ENCODE measurements at regions not wholly inside any gene's neighbourhood (a gene's known extent, or its start where the extent isn't known, plus 50 kb on each side); places are given as distances from the start of the nearest gene placed in this dataset.
"Not testable (repeated sequence)": the region's sequence is repeated elsewhere in the genome, so short reads cannot be mapped to it uniquely, and the experiment has no call there.

DNA sequence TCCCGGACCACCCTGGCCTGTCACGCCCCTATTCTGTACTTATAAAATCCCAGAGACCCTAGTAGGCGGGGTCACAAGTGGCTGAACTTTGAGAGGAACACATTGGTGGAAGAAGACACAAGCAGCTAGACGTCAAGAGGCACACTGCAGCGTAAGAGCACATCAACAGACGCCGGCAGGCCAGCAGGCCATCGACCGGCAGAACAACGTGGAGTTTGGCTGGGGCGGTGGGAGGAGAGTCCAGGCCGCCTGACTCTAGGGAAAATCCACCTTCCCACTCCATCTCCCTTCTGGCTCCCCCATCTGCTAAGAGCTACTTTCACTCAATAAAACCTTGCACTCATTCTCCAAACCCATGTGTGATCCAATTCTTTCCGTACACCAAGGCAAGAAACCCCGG lies 601.8 kb upstream of the CDH2 start:
- DNase-seq (ENCODE audit: low spot score): no peak

DNA sequence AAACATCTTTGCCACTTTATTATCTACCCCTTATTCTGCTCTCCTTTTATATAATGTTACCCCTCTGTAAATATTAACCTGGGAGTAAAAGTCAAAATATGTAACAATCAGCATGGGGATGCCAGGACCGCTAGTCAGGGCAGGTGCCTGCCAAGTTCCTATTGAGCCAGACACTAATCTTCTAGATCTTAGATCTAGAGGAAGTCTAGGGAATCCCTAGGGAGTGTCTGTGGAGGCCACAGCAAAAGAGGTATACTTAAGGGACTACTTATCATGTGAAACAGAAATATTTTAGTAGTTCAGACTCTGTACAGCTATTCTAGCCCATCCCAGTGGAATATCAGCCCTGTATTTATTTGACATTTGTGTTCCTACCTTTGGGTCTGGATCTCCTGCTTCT lies 600.8 kb upstream of the CDH2 start:
- no peak for DNase-seq (ENCODE audit: low spot score)

DNA sequence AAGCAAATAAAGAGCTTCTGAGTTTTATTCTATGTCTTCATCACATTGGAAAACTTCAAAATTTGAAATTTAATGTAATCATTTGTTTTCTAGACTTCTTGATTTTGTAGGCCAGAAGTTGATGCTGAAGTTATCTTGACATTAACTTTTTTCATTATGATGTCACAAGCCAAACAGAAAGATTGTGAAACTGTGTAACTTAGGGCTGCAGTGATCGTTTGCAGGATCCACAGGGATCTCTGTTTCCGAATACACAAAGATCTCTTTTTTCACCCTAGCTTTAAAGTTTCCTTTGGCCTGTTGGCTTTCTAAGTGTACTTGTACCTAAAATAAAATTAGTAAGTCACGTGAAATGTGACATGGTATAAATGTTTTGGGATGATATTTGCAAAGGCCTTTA lies 594.9 kb upstream of the CDH2 start:
- DNase-seq (ENCODE audit: low spot score): no peak

DNA sequence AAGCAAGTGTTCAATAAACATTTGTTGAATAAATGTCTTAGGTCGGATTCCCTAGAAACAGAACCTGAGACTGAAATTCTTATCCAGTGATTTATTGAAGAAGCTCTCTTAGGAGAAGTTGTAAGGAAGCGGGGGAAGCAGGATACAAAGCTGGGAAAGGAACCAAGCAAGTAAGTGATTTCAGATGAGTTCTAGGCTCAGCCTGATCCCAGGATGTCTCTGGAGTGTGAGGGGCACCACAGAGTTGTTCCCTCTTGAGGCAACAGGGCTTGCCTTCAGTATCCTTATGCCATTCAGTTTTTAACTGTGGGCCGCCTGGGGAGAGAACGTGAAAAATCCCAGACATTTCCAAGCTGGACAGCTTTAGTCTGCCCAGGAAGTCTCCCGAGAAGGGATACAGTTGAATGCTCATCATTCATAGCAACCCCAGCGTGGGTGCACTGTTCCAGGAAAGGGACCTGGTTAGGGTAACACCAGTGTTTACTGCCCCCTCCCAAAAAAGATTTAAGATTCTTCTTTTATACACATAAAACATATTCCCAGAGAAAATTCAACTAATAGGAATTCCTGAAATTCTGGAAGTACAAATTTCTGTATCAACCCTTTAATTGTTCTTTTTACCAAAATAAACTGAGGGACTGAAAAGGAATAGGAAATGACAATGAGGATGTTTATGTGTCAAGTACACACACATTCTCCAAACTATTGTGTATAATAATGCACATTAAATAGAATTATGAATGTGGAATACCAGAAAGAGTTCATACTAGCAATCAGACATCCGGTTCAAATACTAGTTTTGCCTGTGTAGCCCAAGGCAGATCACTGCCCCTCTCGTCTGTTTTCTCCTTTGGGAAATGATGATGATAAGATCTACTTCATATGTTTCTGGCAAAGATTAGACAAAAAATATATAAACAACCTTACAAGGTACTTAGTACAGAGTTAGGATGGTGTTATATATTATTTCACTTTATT lies 592.1 kb upstream of the CDH2 start:
- no peak for DNase-seq (ENCODE audit: low spot score)

DNA sequence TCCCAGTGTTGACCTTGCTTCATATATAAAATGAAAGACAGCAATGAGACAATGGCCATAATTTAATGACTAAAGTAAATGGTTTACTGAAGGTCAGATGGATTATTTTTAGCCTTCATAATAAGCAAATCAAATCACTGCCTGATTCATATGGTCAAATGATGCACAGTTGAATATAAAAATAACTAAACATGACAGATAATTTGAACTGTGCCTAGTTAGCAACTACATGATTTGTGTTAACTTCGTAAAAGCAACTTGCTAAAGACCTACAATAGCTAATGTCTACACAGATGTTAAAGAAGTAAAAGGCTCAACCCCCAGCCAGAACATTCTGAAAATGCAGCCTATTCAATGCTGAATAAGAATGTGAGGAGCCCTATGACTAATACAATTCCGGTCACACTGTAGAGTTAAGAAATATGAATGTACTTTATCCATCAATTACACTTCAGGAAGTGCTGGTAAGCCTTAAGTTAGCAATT lies 590.8 kb upstream of the CDH2 start:
- no peak for DNase-seq (ENCODE audit: low spot score)

DNA sequence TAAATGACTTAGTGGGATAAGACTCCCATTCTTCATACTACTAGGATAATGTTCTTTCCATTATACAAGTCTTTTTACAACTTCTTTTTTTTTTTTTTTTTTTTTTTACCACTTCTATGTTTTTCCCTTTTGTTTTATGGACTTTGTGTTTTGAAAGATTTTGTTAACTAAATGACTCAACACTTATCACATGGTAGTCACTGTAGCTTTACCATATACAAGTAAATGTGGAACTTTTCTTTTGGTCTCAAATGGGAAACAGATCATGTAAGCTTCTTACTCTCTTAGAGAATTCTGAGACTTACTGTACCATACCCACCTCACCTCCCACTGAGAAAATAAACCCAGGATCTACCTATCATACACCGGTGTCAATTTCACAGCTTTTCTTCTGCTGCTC lies 590.3 kb upstream of the CDH2 start:
- DNase-seq (ENCODE audit: low spot score): no peak

DNA sequence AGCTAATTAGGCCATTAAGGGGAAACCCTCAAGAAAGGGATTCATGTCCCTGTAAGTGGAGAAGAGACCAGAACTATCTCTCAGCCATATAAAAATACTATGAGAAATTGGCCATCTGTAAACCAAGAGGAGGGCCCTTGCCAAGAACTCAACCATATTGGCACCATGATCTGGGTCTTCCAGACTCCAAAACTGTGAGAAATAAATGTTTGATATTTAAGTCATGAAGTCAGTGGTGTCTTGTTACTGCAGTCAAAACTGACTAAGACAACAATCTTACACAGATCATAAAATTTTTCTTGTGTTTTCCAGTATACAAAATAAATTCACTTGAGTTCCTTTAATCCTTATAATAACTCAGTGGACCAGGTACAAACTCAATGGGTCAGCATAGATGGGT lies 589.8 kb upstream of the CDH2 start:
- no peak for DNase-seq (ENCODE audit: low spot score)

DNA sequence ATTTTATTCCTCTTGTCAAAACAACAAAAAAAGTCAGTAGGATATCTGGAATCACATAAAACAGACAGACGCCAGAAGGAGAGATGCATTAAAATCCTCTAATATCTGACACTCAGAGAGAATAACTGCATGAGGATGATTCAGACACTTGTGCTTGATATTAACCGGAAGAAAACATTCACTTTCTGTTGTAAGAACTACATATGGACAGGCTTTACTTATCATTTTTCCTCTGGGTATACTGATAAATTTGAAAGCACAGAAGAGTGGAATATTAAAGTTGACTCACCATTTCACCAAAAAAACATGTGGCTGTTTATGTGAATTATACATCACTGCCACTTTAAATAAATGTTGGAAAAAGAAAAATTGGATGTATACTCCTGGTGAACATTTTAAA lies 589.1 kb upstream of the CDH2 start:
- DNase-seq (ENCODE audit: low spot score): no peak

DNA sequence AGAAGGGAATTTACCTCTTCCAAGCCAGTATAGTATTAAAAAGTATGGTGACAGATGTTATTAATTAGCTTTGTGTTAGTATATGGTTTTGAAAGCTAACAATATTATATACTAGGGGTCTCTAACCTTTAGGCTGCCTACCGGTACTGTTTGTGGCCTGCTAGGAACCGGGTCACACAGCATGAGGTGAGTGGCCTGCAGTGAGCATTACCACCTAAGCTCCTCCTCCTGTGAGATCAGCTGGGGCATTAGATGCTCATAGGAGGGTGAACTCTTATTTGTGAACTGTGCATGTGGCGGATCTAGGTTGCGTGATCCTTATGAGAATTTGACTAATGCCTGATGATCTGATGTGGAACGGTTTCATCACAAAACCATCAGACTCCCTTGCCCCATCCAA lies 583.4 kb upstream of the CDH2 start:
- DNase-seq (ENCODE audit: low spot score): no peak

DNA sequence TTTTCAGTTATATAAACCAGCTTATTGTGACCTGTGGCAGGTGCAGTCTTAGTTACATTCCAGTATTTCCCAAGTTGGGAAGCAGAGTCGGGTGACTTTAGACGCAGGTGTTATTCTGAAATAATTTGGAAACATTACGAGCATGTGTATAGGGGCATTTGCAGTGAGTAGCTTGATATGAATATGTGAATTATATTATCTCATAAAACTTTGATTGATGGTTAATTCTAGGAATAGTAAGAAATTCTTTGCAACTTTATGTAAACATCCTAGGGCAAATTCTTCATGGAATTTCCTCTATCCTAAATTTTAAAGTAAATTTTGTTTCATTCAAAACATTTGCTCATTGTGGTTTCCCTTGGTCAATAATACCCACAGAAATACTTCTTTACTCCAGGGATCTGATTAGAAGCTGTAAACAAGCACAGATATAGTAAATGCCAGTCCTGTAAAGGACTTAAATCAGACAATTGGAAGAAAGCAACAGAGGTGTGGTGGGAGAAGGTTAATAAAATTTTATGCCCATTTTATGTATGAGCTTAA lies 580.6 kb upstream of the CDH2 start:
- no peak for DNase-seq (ENCODE audit: low spot score)

DNA sequence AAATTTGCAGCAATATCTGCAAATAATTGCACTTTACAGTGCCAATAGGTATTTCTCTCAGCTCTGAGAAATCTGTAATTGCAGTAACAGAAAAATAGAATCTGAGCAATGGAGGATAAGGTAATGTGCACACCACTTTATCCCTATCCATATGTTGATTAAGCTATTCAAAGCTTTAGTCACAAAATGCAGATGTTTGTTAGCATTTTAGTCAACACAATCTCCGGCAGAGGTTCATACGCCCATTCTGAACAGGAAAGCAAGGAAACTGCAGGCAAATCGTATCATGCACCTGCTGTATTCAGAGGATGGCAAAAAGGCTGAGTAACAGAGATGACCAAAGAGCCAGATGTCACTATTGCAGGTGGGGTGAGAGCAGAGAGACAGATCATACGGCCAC lies 566.2 kb upstream of the CDH2 start:
- no peak for DNase-seq (ENCODE audit: low spot score)

DNA sequence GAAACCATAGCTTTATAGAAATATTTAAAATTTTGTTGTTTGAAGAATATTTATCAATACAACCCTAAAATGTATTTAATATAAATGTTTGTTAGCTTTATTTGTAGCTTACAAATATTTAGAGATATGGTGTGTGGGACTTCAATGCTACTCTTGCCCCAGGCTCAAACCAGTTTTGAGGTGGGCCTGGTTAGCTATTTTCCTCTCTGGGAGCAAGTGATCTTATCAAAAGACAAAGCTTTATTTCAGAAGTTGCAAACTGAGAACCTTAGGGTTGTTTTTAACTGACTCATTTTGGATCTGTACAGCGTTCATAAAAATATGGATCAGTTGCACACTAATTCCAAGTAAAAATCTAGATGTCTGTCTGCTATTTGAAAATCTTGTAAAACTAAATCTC lies 563.6 kb upstream of the CDH2 start:
- no peak for DNase-seq (ENCODE audit: low spot score)

DNA sequence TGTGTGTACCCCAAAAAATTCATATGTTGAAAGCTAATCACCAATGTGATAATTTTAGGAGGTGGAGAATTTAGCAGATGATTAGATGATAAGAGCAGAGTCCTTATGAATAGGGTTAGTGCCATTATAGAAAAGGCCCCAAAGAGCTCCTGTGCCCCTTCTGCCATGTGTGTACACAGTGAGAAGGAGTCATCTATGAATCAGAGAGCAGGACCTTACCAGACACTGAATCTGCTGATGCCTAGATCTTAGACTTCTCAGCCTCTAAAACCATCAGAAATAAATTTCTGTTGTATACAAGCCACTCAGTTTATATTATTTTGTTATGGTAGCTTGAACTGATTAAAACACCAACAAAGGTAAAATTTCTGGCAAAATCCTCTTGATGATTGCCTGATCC lies 560.0 kb upstream of the CDH2 start:
- no peak for DNase-seq (ENCODE audit: low spot score)

DNA sequence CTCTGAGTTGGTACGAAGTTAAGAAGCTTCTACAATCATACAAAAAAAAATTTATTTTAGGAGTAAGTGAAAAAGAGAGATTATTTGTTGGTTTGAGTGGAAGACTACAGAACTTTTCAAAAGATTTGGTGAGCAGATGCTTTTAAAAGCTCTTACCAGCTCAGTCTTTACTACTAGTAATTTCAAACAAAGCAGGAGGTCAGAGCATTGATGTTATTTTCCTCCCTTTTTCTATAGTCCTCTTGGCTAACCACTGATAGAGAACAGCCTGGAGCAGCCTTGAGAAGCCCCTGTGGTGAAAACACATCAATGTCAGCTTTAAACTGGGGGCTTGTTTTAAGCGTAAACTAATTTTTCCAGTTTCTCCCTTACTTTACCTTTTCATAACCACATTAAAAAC lies 559.3 kb upstream of the CDH2 start:
- no peak for DNase-seq (ENCODE audit: low spot score)

DNA sequence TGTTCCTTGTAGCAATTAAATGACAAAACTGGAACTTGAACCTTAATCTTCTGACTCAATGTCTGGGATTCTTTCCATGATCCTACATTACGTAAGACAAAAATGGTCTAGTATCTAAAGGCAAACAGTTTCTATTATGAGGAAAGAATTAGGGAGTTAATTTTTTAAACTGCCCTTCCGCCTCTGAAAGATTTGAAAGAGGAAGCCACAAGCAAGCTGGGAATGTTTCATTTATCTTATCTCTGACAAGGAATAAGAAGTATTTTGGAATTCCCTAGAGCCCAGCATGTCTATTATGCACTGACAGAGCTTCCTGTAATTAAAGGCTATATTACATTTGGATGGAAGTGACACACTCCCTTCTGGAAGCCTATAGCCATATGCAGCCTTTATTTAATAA lies 558.8 kb upstream of the CDH2 start:
- DNase-seq (ENCODE audit: low spot score): no peak

DNA sequence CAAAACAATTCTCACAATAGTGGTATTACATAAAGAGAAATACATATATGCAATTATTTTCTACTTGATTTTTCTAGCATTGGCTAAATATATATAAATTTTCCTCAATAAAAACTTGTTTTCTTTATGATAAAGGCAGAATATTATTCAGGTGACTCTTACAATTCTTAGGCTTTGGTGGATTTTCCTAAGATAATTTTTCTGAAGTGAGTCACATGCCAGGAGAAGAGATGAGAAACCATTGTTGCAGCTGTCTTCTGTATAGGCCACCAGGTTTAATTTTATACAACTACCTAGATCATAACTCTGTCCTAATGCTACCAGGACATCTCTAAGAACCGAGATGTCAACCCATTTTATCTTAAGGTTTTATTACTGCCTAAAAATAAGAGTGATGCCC lies 552.4 kb upstream of the CDH2 start:
- DNase-seq (ENCODE audit: low spot score): no peak

DNA sequence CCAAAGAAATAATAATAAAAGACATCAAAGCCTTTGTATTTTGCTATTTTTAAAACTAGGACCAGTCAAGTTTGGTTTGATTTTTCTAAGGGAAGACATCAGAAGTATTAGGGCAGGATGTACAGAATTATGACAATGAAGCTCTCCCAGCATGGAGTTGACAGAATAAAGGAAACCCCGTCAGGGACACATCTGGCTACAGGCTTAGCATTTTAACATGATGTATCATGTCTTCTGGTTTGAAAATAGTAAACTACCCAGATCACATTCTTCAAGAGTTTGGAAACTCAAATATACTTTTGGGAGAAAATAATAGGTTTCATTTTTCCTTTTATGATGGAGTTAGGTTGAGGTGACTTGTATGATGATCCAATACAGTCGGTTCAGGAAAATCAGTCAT lies 552.0 kb upstream of the CDH2 start:
- DNase-seq (ENCODE audit: low spot score): no peak

DNA sequence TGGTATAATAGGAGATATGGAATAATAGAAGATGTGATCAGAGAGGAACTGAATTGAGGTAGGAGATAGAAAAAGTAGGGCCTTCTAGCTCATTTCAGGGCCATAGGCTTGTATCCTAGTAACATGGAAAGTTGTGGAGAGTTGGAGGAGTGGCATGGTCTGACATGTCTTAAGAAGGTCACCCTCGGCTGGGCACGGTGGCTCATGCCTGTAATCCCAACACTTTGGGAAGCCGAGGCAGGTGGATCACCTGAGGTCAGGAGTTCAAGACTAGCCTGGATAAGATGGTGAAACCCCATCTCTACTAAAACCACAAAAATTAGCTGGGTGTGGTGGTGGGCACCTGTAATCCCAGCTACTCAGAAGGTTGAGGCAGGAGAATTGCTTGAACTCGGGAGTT lies 550.3 kb upstream of the CDH2 start:
- not testable (repeated sequence) for DNase-seq (ENCODE audit: low spot score)

DNA sequence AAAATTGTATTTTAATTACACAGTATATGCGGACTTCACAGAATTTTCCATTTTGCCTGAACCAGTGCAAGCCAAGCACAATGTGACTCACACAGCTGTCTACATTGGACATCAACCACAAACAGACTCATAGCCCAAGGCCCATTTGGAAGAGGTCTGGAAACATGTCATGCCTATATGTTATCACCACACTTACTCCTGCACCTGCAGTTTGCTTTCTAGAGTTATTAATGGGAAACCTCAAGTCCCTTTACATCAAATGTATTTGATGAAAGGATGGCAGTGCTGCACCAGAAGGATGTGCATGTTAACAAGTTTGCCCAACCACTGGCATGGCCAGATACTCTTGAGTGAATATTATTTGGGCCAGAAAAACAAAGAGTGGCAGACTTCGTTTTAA lies 548.9 kb upstream of the CDH2 start:
- DNase-seq (ENCODE audit: low spot score): no peak

DNA sequence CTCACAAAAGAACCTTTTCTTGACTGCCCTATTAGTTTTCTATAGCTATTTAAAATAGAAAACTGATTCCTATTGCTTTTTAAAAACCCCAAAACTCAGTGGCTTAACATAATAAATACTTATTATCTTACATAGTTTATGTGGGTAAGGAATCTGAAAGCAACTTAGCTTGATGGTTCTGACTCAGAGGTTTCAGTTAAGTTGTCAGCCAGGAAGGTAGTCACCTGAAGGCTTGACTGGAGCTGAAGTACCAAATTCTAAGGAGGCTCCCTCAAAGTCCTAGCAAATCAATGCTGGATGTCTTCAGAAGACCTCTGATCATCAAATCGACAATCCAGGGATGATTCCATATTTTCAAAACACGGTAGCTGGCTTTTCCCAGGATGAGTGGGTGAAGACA lies 546.6 kb upstream of the CDH2 start:
- no peak for DNase-seq (ENCODE audit: low spot score)

DNA sequence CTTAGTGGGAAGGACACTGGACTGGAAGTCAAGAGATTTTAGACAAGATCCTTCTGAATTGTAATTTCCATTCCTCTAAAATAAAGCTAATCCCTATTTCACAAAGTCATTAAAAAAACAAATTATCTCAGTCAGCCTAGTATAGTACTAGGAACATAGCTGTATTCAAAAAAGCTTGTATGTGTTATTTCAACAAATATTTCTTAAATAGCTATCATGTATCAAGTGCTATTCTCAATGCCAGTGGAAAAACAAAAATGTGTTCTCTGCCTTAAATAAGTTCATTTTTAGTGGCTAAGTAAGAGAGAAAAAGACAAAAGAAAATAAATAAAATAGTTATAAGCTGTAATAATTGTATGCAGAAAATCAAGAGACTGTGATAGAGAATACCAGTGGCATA lies 541.8 kb upstream of the CDH2 start:
- no peak for DNase-seq (ENCODE audit: low spot score)

DNA sequence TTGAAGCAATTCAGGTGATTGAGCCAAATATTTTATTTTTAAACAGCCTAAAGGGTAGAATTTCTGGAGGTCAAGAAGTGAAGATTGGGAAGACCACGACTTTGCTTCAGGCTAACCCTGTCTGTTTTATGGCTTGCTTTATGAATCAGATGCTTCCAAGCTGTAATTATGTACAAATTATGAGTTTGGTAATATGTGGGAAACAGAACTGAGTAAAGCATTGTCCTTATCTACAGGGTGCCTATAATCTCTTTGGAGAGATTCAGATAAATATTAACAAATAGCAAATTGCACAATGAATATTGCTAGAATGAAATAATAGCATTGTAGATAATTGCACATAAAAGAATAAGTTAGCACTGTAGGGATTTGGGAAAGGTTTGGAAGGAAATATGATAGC lies 539.4 kb upstream of the CDH2 start:
- no peak for DNase-seq (ENCODE audit: low spot score)

DNA sequence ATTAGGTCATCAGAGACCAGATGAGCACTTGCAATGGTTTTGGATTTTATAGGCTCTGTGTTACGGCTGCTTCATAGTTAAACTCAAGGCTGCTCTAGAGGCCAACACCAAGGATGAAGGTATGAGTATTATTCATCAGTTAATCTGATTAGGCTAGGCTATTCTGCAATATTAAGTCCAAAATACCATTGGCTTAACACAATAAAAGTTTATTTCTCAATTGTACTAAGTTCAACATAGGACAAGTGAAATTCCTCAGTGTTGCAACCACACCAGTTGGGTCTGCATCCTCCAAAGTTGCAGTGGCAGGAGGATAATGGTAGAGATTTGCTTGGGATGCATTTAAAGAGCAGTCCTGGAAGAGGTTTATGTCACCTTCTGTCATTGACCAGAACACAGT lies 538.3 kb upstream of the CDH2 start:
- DNase-seq (ENCODE audit: low spot score): no peak

DNA sequence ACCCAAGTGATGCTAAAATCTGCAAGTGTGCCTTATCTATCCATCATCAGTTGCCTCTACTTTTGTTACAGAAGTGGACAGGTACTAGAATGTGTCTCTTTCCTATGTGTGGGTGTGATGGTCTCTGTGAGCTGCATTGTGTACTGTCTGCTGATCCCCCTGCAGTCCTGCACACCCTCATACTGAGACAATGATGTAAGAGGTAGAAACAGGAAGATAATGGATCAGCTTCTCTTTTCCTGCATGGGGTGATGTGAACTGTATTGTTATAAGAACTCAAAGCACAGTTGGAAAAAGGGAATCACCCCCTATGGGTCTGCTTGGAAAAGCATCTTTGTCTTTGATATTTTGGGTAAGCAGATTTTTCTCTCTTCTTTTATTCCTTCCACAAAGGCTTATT lies 537.6 kb upstream of the CDH2 start:
- no peak for DNase-seq (ENCODE audit: low spot score)
